IPS DF 19.7 (cell line): ENCODE measurements at regions not wholly inside any gene's neighbourhood (a gene's known extent, or its start where the extent isn't known, plus 50 kb on each side); places are given as distances from the start of the nearest gene placed in this dataset.

Source experiments
- DNase-seq: peaks from one replicate; pipeline ENCODE4 v3.0.0-alpha.2; 2013; ENCODE audit warnings: low read depth, low spot score

GRCh38 chr2:164439885-164440284 is 181.4 kb downstream of the GRB14 start:
- no peak for DNase-seq

GRCh38 chr2:164439235-164439634 is 182.0 kb downstream of the GRB14 start:
- no peak for DNase-seq

- DNase-seq = no peak
These were observed 182.6 kb downstream of the GRB14 start for GRCh38 chr2:164438490-164439205.

- no peak for DNase-seq
These were observed 185.2 kb downstream of the GRB14 start for GRCh38 chr2:164436131-164436530.

GRCh38 chr2:164430166-164430783 is 191.0 kb downstream of the GRB14 start:
- no peak for DNase-seq

GRCh38 chr2:164429354-164429753 is 191.9 kb downstream of the GRB14 start:
- DNase-seq = no peak

- DNase-seq = no peak
These were observed 194.2 kb downstream of the GRB14 start for GRCh38 chr2:164427111-164427510.

GRCh38 chr2:164420787-164421186 is 200.5 kb downstream of the GRB14 start:
- no peak for DNase-seq

GRCh38 chr2:164412831-164413230 is 208.5 kb downstream of the GRB14 start:
- no peak for DNase-seq

- DNase-seq = no peak
These were observed 231.9 kb downstream of the GRB14 start for GRCh38 chr2:164389411-164389810.

- peak; percentile 50 for DNase-seq
These were observed 232.8 kb downstream of the GRB14 start for GRCh38 chr2:164388511-164388910.

- no peak for DNase-seq
These were observed 235.1 kb downstream of the GRB14 start for GRCh38 chr2:164386231-164386630.

GRCh38 chr2:164384434-164384833 is 236.8 kb downstream of the GRB14 start:
- DNase-seq = no peak

- no peak for DNase-seq
These were observed 249.4 kb downstream of the GRB14 start for GRCh38 chr2:164371916-164372315.

GRCh38 chr2:164369366-164369765 is 251.9 kb downstream of the GRB14 start:
- DNase-seq = no peak

GRCh38 chr2:164368896-164369295 is 252.4 kb downstream of the GRB14 start:
- DNase-seq = no peak

GRCh38 chr2:164363646-164364045 is 257.6 kb downstream of the GRB14 start:
- no peak for DNase-seq

- DNase-seq = no peak
These were observed 269.7 kb downstream of the GRB14 start for GRCh38 chr2:164351536-164351935.

- no peak for DNase-seq
These were observed 285.3 kb downstream of the GRB14 start for GRCh38 chr2:164335947-164336346.

- peak; percentile 54 for DNase-seq
These were observed 286.2 kb downstream of the GRB14 start for GRCh38 chr2:164335128-164335527.

- no peak for DNase-seq
These were observed 293.0 kb downstream of the GRB14 start for GRCh38 chr2:164328310-164328709.

GRCh38 chr2:164323978-164324377 is 297.3 kb downstream of the GRB14 start:
- no peak for DNase-seq

- no peak for DNase-seq
These were observed 307.1 kb downstream of the GRB14 start for GRCh38 chr2:164314148-164314547.
